ENCODE measurements at regions not wholly inside any gene's neighbourhood (a gene's known extent, or its start where the extent isn't known, plus 50 kb on each side); places are given as distances from the start of the nearest gene placed in this dataset.

DNA sequence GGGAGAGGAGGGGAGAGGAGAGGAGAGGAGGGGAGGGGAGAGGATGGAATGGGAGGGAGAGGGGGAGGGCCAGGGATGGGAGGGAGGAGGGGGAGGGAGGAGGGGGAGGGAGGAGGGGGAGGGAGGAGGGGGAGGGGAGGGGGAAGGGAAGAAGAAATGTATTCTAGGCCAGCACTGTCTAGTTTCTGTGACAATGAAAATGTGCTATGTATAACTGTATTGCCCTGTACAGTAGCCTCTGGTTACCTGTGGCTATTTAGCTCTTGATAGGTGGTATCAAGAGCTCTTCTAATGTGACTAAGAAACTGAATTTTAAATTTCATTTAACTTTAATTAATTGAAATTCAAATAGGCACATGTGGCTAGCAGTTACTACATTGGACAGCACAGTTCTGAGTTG, 143.1 kb downstream of the BTC start:
- no peak for DNase-seq (ENCODE audit: low read depth)

DNA sequence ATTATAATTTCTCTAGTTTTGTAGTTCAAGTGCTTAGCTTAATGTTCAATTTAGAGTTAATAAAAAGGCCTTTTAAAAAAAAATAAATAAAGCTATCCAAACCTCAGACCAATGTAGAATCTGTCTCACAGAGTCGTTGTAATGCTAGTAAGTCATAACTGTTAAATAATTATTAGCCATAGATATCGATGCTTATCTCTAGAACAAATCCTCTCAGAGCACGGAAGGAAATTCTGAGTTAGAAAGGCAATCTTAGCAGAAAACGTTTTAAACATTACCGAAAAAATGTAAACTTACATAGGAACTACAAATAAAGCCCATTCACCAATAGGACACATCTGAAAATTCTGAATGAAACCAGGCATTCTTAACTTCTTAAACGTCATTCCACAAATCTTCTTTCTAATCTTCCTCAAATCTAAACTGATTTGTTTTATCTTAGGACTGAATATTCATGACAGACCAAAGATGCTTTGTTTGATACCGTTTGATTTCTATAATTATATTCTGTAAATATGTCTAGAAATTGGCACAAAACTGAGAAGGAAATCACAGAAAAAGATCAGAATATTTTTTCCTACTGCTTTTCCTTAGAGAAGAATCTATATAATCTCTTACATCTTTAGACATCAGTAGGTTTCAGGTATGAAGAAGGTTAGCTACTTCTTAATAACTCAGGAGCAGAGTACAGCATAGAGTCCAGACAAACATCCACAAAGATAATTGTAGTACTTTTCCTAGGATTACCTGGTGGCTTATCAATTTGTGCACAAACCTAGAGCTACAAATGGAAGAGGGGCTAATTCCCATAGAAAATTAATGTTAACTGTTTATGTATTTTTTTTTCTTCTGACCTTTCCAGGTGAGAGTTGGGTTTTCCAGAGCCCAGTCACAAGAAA, 140.7 kb downstream of the BTC start:
- no peak for DNase-seq (ENCODE audit: low read depth)

DNA sequence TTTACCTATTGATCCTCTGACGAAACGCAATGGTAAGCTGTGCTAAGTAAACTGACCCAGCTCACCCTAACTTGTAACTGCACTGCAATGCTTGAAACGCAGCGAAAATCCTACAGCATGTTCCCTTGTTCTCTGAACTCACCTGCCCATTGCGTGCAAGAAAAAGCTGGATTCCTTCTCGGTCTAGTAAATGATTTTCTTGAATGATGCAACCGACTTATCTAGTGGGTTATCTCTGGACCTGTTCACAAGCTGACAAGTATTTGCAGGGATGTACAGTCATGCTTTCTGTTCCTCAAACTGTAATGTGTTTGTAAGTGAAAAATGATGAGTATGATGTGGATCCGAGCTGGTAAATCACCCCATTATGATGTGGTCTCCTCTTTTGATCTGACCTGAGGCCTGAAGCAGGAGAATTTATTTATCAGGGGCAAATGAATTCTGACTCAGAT, 140.1 kb downstream of the BTC start:
- DNase-seq (ENCODE audit: low read depth): no peak

DNA sequence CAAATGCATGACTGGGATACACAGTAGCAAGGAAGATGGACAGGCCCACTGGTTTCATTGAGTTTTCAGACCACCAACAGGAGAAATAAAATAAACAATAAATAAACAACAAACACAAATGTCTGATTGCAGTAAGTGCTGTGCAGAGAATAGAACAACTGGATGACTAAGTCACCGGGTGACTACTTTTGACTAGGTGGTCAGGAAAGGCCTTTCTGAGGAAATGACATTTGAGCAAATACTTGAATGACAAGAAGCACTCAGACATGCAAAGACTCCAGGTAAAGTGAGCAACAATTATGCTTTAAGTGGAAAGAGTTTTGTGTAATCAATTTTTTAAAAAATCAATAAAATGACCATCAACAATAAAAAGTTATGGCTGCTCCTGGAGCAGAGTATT, 137.7 kb downstream of the BTC start:
- no peak for DNase-seq (ENCODE audit: low read depth)

DNA sequence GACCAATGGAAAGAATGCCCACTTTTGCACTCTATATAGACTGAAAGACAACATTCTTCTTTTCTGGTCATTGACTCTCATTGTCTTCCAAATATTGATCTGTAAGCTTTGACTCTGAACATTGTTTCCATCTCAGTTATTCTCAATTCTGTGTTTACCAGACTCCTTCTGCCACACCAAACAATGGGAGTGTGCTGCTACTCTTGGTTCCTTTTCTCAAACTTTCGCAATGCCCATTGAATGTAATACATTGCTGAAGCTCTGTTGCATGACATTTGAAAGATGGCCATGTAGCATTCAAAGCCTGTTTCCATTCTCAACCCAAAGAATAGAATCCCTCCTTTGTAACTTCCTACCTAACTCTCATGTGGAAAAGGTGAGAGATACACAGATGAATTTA, 136.2 kb downstream of the BTC start:
- no peak for DNase-seq (ENCODE audit: low read depth)

DNA sequence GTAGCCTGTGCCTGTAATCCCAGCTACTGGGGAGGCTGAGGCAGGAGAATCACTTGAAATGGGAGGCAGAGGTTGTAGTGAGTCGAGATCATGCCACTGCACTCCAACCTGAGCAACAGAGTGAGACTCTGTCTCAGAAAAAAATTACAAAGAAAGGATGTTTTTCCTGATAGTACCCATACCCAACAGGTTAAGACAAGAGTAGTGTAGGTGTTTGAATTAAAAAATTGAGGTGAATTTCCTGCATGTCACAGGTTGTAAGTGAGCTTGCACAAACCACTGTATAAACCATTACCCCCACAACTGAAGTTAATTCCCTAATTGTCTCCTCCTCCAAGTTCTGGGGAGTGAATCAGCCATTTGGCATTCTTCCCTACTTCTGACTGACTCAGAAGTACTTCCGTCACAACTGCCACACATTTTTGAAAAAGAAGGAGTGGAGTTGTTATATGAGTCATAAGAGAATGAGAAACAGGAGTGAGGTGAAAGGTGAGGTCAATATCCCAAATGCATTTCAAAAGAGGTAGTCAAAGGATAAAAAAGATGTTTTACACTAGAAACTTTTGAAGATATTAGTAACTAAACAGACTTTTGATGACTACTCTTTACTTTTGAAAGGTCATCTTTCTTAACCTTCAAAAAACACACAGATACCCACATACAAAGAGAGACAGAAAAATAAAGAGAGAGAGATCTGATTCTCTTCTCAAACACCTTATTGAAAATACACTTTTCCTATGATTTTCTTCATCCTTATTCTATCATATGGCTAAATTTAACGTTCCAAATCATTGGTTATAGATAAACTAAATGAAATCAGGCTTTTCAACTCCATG, 134.5 kb downstream of the BTC start:
- DNase-seq (ENCODE audit: low read depth): no peak

DNA sequence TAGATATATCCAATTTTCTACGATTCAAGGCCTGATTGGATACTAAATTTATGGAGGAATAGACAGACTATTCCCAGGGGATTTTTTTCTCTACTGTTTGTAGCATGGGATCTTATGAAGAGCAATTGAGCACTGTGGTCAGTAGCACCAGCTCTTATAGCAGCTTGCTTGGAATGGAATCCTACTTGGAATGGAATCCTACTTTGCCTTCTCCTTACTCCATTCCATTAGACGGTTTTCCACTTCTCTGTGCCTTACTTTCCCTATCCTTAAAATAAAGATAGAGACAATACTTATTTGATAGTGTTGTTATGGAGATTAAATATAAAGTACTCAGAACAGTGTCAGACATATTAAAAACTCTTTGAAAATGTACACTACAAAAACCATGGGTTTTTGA, 133.5 kb downstream of the BTC start:
- no peak for DNase-seq (ENCODE audit: low read depth)

DNA sequence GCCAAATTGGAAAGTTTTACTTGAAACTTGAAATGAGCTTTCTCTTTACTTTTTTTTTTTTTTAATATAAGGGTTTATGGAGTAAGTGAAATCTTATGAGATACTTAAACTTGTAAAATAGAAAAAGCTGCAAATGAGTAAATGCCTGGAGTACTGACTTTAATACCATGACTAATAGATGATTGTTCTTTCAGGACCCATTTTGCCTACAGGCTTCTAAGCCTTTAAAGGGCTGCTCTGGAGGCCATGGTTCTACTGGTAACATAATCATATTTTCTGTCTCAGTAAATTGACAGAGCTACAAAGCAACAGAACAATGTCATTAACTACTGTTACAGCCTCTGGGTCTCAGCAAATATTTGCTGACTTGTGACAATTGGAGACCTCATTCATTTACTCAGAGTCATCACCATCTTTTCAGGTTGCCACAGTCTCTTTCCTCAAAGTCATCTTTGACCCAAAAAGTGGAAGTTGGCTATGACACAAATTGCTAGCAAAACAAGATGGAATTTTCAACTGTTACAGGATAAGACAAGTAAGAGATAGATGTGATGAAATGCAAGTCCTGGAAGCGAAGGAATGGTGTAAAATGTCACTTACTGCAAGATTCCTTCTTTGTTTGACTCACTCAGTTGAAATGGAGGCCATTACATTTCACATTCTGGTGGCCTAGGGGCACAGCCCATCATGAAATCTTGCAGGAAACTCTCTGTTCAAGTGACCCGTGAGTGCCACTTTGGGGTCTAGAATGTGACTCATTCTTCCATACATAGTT, 132.7 kb downstream of the BTC start:
- DNase-seq (ENCODE audit: low read depth): no peak

DNA sequence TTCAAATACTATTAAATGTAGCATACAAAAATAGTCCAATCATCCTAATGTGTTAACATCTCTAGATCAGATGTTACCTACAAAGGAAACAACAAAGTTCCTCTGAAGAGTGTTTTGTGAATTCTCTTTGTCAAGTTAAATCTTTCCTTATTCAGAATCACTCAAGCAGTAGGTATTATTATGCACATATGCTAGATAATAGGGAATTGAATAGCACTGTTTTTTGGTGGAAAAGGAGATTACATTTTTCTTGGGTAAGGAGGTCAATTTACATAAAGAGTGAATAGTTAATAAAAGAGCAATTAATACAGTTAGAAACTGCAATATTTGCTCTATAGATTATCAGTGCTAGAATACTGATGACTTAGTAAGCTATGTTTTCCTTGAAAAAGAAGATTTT, 130.7 kb downstream of the BTC start:
- DNase-seq (ENCODE audit: low read depth): no peak

DNA sequence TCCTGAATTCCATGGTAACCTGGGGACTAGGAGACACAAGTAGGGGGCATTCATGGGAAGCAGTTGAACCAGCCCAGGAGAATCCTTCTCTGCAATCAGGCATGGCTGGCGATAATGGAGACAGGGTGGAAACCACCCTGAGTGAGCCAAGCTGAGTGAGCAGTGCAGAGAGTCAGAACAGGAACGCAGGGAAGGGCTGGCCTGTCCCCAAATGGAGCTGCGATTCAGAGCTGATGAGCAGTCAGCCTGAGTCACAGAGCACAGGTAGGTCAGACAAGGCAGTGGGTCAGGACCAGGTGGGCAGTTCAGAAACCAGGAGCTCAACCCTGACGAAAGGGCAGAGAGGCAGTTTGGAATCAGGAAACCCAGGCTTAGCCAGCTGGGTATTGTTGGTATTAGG, 129.0 kb downstream of the BTC start:
- no peak for DNase-seq (ENCODE audit: low read depth)

DNA sequence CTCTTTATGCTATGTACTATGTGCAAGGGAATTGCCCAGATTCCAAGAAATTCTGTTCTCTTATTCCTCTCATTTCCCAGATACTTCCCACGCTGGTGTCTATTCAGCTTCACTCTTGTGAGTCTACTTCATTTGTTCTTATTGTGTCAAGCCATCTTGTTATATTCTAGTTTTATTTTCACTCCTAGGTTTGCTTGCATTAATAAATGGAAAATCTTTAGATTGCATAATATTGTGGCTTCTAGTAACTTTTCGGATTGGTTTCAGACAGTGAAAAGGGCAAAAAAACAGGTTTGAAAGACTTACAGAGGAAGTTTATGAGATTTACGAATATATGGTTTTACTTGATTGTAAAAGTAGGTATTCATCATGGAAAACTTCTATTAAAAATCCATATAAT, 128.4 kb downstream of the BTC start:
- DNase-seq (ENCODE audit: low read depth): no peak

DNA sequence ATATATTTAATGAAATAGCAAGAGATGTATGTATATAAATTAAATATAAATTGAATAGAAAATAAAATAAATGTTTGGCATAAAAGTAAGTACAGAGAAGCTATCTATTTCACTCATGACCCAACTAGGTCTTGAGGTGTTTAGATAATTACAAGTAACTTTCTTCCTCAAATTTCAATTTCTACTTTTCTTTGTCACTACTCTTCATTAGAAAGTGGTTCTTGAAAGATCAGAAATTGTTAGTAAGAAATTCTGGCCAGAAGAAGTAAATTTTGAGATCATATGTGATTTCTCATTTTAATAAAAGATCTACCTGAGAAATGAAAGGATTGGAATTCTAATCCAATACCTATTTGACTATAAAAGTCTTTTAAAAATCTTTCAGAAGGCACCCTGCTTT, 126.9 kb downstream of the BTC start:
- DNase-seq (ENCODE audit: low read depth): no peak

DNA sequence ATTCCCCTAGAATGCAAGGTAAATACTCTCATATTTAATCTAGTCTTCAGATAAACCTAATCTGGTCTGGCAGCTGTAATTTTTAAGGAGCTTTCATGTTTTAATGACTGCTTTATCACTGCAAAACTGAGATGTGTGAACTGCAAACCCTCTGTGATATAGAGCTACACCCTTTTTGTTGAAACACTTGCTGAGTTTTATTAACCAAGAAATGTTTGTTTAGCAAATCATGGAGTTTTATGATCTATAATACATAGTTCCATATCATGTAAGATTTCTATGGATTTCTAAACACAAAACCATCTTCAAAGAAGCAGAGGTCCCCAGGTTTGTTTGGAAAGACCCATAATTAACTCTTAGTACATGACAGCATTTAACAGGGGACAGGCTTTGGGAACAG, 126.4 kb downstream of the BTC start:
- no peak for DNase-seq (ENCODE audit: low read depth)

DNA sequence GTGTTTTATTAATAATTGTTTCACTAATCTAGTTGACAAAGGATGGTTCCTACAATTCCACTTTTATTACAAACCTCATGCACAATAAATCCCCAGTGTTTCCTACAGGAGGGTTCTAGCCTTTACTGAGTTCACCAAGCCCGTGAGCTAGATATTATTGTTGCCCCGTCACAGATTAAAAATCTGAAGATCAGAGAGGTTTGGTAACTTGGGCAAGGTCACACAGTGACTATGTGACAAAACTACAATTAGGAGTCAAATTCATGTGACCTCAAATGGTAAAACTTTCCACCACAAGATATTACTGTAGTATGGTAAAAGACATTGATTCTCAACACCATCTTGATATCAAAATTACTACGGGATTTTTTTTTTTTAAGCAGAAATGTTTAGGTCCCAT, 124.6 kb downstream of the BTC start:
- DNase-seq (ENCODE audit: low read depth): no peak

DNA sequence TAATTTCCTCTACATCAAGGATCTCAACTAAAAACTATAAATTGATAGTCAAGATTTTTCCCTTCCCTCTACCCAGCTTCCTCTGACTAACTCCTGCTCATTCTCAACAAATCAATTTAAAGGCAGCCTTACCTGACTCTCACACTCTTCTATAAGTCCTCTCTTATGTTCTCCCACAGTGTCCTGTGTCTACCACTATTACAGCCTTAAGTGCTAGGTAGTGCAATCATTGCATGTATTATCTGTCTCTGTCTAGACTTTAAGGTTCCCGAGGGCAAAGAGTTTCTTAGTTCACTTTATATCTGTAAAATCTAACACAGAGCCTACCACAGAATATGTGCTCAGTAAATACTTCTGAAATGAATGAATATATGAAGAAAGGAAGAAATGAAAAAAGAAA, 123.7 kb downstream of the BTC start:
- no peak for DNase-seq (ENCODE audit: low read depth)

DNA sequence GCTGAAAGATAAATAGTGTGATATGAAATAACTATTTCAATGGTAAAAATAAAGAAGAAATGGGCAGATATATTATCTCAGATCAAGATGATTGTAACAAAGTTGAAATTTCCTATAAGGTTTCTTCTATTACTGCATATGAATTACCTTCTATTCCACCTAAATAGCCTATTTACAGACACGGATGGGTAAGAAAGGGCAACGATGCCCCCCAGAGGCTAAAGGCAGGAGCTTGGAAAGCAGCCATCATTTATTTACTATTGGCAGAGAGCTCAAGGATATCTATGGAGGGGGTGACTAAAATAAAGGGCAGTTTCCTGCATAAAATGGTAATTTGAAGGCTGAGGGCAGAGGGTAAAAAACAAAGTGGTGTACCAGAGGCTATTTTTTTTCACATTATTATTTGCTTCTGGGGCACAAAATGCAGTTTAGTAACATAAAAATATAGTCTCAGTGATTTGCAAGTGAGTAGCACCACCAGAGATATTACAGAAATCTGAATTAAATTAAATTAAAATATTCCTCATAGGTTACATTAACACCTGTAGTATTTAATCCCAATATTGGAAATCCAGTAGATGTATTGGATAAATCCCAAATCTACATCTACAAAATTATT, 123.1 kb downstream of the BTC start:
- DNase-seq (ENCODE audit: low read depth): peak; percentile 10

DNA sequence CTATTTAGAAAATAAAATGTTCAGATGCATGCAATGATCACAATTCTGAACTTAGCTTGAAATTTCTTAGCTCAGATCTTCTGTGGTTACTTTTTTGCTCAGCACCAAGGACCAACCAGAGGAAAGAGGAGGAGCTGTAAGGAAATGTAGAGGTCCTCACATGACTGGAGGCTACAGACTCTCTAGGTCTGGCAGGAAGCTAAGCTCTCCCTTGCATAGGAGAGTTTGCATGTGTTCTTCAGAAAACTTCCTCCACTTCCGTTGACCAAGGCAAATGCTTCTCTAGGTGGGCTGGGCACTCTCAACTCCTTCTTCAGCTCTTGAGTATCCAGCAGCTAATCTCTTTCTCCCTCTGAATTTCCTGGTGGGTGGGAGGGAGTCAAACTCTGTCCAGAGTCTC, 119.6 kb downstream of the BTC start:
- no peak for DNase-seq (ENCODE audit: low read depth)

DNA sequence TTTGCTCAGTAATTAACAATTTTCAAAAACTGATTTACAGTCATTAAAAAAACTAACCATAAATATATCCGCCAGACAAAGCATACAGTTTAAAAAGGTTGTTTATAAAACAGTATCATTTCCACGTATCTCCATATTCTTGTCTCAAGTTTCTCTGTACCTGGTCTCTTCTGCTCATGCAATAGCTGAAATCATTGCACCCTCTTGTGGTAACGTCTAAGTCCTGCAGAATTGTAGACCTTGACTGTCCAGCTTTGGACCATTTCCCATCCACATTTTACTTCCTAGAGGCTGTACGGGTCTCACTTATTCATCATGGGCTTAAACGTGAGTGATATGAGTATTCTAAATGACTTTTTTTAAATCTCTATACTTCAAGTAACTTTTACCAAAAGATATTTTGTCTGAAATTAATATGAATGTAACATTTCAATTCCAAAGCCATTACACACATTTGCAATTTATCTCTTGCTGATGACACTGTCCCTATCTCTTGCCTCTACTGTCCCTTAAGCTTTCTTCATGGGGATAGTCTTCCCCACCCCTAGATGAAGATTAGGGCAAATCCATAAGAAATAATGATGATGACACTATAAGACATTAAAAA, 118.5 kb downstream of the BTC start:
- DNase-seq (ENCODE audit: low read depth): no peak

DNA sequence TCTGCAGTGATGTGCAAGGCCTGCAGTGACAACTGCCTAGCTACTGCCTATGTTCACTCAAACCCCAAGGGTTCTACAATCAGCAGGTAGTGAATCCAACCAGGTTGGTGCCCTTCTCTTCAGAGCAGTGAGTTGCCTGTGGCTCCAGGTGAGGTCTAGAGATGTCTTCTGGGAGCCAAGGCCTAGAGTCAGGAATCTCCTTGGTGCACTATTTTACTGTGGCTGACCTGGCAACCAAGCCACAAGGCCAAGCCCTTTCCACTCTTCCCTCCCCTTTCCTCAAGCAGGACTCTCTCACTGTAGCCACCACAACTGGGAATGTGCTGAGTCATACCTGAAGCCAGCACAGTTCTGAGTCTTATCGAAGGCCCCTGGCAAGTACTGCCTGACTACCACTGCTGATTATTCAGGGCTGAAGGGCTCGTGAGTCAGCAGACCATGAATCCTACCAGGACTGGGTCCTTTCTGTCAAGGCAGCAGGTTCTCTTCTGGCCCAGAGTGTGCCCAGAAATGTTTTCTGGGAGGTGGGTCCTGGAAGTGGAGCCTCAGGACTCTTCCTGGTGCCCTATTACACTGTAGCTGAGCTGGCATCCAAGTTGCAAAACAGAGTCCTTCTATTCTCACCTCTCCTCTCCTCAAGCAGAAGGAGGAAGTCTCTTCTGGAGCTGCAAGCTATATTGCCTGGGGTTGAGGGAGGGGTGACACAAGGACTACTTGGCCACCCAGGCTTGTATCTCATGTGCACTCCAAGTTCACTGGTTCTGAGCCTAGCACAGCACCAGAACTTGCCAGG, 111.6 kb downstream of the BTC start:
- no peak for DNase-seq (ENCODE audit: low read depth)

DNA sequence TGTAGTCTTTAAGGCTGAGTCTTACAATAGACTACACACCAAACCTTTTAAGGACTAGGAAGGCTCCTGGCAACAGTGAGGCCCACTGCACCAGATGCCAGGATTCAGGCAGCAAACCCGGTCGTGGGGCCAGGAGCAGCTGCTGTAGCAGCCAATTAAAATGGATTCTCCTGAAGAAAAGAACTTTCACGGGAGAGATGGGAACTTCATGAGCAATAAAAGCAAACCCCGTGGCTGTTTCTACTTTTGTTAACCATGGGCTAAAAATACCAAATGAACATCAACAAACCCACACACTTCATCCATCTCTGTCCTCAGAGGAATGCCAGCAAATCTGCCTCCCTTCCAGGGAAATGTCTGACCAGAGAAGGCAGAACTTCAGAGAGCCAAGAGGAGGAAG, 101.4 kb downstream of the BTC start:
- DNase-seq (ENCODE audit: low read depth): no peak

Data from activated T-cell treated with anti-CD3 and anti-CD28 coated beads for 48 hours (primary cell).